HG03469 (cell line): ENCODE measurements at regions not wholly inside any gene's neighbourhood (a gene's known extent, or its start where the extent isn't known, plus 50 kb on each side); places are given as distances from the start of the nearest gene placed in this dataset.
"Not testable (repeated sequence)": the region's sequence is repeated elsewhere in the genome, so short reads cannot be mapped to it uniquely, and the experiment has no call there.

Source experiments
- ATAC-seq: cut with Tn5 transposase; IDR thresholded peaks from one replicate; pipeline ENCODE4 v1.9.1; 2021; ENCODE audit warnings: mild to moderate bottlenecking, moderate library complexity, moderate number of reproducible peaks; ENCODE audit not compliant: unreplicated experiment

DNA sequence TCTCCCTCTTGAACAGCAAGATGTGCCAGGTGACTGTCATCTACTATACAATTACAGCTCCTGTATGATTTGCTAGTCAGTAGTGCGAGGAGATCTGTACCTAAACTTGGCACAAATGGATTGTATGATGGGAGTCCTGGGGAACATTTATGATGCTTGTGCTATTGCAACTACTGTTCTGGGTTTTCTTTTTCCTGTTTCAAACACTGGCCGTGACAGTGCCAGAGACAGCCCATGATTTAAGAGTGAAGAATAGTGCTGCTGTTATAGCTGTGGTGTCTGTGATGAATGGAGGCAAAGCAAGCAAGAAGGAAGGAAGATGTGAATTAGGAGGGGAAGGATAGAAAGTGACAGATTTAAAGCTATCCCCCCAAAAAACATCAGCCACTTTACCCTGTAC is 1868.9 kb downstream of the PCDH7 start:
- no peak for ATAC-seq

DNA sequence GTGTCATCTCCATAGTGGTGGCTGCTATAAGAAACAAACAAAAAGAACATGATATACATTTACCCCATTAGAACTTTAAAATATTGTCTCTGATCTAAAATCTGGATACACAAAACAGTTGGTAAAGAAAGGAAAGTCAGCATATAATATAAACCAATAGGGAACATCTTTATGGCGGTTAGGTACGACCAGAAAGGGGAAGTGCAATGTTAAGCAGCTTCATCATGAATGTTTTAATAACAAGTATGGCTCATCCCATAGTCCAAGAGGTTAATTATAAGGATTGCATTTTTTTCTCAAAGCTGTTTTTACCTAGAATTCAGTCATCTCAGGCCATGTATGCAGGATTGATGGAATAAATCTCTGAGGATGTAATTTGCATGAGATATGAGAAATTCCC is 1869.7 kb downstream of the PCDH7 start:
- ATAC-seq: no peak

DNA sequence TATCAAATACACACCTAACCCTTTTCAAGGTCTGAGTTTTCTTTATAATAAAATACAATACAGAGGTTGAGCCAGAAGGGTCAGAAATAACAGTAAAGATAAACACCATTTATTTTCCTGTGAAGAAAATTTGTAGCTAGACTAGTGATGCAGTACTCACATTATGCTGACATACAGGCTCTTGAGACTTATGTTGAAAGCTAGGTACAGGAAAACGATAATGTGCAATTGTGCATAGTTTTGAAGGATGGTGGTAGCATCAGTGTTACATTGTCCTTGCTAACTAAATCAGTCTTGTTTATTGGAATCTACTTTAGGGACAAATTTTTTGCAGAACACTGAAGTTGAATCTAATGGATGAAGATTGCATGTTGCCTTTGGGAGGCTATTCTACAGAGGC is 1877.2 kb downstream of the PCDH7 start:
- no peak for ATAC-seq

DNA sequence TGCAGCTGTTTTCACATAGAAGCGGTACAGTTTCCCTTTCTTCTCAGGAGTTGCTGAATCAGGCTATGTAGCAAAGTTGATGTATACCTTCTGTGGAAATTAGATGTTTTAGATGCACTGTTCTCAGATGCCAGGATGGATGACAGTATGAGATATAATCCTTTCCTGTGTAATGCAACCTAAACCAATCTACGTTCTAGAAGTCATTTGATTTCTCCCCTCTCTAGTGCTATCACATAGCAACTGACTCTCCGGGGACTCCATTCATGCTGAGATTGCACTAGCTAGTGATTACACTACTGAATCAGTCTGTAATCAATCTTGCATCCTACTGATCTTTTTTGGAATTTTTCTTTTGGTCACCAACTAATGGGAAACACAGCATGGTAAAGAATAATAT is 1881.7 kb downstream of the PCDH7 start:
- ATAC-seq: no peak

DNA sequence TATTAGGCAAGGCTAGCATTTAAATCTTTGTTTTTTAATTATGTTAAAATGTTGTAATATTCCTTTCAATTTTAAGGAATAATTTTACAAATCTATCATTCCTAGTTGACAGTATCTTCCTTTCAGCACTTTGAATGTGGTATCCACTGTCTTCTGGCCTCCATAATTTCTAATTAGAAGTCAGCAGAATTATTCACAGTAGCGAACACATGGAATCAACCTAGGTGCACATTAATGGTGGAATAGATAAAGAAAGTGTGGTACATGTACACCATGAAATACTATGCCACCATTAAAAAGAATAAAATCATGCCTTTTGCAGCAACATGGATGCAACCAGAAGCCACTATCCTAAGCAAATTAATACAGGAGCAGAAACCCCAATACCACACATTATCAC is 1887.8 kb downstream of the PCDH7 start:
- no peak for ATAC-seq

DNA sequence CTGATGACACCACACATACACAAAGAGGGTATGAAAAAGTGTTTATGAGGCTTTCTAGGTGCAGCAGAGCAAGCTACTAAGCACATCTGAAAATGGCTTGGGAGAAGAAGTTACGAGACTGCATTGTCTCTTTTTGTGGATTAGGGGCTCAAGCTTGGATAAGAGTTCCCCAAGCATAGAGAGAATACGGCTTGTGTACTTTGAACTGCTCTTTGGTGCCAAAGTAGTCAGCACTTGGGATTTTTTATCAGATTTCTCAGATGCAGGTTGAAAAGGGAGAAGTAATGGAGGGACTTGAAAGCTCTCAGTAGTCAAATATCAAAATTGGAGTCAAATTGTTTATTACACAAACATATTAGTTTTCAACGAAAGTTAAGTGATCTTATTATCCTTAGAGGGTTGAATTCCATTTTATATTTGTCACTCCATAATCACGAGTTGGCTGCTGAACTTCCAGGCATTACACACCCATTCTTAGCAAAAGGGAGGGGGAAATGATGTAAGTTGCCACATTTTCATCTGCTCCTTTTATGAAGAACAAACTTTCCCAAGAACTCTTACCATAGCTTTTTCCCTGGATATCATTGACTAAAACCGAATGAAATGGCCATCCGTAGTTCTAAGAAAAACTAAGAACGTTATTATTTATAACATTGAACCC is 1904.9 kb downstream of the PCDH7 start:
- no peak for ATAC-seq

DNA sequence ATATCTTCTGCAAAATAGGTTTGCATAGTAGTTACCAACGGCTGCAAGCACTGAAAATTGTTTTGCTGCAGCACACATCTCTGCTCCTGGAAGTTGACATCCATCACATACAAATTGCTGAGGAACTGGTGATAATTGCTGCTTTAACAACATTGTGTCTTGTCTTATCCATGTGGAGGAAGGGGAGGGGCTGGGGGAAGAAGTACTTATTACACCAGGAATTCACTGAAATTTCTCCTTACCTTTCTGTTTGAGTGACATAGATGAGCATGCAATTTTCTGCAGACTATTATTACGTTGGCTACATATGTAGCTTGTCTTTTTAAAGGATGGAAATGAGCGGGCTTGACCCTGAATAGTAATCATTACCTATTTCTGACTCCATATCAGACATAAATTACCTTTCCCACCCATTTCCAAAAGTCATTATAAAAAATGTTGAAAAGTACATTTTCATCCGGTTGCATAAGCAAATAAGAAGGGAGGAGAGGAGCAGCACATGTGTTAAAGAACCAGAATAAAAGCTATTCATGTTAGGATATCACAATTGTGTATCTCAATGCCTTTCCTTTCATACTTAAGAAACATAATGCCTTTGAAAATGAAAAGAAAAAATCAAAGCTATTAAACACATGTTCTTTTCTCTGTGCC is 1905.6 kb downstream of the PCDH7 start:
- no peak for ATAC-seq

DNA sequence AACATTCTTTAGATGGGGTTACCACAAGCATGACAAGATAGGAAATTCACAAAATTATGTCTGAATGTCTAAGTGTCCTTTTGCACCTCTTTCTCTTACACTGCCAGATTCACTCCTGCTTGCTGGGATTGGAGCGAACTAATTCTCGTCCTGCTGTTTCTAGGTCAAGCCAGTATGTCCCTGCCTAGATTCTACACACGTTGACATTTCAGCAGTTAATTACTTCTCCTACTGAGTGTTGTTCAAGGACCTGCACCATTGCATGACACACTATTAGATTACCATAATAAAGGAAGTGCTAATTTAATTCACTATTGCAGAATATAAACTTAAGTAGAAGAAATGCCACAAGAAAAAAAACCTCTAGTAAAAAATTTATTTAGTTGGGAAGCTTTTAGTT is 1911.7 kb downstream of the PCDH7 start:
- no peak for ATAC-seq

DNA sequence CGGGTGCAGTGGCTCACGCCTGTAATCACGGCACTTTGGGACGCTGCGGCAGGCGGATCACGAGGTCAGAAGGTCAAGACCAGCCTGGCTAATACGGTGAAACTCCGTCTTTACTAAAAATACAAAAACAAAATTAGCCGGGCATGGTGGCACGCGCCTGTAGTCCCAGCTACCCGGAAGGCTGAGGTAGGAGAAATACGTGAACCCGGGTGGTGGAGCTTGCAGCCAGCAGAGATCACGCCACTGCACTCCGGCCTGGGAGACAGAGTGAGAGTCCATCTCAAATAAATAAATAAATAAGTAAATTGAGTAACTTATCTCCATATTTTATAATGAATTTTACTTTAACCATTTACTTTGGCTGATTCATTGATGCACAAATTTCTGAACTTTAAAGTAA is 1913.3 kb downstream of the PCDH7 start:
- no peak for ATAC-seq

DNA sequence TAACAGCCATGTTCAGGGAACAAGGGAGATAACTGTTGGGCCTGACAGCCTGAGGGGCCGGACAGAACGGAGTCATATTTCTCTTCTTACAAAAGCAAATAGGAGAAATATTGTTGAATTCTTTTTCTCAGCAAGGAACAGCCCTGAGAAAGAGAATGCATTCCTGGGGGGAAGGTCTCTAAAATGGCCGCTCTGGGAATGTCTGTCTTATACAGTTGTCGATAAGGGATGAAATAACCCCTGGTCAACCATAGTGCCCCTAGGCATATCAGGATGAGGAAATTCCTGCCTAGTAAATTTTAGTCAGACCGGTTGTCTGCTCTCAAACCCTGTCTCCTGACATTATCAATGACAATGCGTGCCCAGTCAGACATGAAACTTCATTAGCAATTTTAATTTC is 1925.5 kb downstream of the PCDH7 start:
- ATAC-seq: no peak

DNA sequence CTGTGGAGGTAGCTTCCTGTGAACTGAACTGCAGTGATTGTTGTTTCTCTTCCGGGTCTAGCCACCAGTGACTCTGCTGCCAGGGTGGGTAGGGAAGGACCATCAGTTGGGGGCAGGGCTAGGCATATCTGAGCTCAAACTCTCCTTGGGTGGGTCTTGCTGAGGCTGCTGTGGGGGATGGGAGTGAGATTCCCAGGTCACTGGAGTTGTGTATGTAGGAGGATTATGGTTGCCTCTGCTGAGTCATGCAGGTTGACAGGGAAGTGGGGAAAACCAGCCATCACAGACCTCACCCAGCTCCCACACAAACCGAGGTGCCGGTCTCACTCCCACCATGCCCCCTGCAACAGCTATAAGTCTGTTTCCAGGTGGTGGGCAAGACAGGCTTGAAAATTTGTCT is 1937.8 kb downstream of the PCDH7 start:
- no peak for ATAC-seq

DNA sequence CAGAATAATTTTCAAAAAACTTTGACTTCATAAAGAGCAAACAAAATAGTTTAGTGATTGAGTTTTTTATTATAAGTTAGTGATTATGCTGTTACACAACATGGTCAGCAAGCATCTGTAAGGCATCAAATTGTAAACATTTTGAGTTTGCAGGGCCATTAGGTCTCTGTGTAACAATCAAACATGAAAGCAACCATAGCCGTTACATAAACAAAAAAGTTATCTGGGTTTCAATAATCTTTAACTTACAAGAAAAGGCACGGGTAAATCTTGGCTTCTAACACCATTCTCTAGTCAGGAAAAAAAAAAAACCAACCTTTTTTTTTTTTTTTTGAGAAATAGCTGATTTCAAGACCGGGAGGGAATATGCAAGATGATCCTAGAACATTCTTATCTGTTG is 1941.1 kb downstream of the PCDH7 start:
- no peak for ATAC-seq

DNA sequence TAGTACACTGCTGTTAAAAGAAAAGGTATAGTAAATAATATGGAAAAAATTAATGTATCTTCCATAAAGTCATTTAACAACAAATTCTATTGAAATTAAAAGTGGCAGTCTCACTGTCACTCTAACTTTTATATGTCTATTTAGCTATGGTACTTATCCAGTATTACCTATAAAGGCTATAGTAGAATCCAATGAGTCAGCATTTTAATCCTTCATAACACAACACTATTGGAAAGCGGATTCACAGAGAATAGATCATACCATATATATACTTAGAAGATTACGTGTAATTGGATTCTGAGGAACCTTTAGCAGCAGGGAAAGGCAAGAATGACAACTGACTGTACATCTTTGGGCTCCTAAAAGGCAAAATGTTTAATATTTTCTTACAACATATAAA is 1942.6 kb downstream of the PCDH7 start:
- ATAC-seq: no peak

DNA sequence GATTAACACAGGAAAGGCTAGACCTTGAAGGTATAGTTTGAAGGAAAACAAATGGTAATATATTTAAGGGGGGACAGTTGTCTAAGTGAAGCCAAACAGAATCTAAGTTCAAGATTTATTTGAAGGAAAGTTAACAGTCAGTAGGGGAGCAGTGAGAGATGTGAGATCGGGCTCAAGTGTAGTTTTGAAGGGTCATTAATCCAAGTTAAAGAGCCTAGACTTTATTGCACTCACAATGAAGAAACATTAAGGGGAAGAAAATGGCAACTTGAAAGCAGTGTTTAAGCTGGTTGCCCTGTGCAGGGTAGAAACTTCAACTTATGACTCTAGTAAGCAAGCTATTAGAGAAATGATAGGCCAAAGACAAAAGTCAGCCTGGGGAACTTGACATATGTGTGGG is 1952.2 kb downstream of the PCDH7 start:
- ATAC-seq: no peak

DNA sequence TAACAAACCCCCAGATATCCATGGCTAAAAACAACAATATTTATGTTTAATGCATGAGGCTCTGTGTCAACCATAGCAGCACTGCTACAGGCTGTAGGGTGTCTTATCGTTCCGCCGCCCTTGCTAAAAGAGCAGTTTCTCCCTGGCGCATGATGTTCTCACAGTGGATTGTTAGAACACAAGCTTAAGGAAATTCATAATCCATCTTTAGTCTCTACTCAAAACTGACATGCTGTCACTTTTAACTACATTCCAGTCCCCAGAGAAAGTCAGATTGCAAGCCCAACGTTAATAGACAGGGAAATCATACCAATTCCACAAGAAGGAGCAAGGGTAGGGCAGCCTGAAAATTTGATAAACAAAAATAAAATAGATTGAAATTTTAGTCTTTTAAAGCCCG is 1960.8 kb downstream of the PCDH7 start:
- no peak for ATAC-seq

DNA sequence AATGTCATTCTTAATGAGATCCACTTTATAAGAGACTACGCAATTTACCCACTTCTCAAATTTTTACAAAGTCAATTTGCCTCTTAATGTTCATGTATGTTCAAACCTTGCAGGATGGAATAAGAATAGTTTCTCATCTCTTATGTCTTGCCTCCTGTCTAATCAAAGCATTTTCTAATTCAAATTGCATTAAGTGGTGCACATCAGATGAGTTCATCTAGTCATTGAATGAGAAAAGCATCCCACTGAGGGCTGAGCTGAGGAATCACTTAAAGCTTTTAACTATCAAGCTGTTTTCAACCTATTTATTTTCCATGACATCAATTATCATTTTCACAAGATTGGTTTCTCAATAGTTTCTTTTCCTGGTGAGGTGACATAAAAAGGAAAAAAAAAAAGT is 1964.0 kb downstream of the PCDH7 start:
- no peak for ATAC-seq

DNA sequence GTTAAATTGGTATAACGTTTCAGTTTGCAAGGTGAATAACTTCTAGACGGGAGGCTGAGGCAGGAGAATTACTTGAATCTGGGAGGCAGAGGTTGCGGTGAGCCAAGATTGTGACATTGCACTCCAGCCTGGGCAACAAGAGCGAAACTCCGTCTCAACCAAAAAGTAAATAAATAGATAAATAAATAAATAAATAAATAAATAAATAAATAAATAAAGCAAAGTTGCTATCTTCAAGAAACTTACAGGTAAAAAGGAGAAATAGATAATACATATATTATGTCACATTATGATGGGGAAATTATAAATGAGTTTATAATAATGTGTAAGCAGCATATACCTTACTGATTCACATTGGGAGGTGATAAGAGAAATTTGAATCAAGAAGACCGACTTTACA is 1966.0 kb downstream of the PCDH7 start:
- ATAC-seq: no peak

DNA sequence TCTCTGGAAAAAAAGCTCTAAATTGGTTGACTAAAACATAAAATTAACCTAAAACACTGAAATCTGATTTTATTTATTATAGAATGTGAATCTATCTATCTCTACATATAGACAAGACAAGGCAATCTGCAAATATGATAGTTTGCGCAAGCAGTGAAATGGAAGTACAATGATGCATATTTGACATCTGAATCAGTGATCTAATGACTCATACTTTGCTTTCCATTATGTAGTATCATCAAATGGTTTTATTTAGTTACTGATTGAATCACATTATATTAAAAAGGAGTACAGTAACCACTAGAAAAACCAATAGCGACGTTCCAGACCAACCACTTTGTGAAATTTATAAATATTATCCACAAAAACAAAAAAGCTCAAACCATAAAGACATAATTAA is 1969.3 kb downstream of the PCDH7 start:
- ATAC-seq: no peak

DNA sequence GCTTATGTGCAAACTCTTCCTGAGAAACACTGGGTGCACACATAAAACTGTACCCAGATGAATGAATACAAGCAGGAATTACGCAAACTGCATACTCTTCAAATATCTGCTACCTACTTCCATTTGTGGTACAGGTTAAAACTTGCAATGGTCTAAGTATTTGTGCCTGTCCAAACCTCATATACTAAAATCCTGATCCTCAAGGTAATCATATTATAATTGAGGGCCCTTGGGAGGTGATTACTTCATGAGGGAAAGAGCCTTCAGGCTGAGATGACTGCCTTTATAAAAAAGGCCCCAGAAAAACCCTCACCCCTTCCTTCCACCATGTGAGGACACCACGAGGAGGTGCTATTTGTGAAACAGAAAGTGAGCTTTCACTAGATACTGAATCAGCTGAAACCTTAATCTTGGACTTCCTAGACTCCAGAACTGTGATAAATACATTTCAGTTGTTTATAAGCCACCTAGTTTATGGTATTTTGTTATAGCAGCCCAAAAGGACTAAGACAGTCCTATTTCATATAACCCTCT is 1977.2 kb downstream of the PCDH7 start:
- no peak for ATAC-seq

DNA sequence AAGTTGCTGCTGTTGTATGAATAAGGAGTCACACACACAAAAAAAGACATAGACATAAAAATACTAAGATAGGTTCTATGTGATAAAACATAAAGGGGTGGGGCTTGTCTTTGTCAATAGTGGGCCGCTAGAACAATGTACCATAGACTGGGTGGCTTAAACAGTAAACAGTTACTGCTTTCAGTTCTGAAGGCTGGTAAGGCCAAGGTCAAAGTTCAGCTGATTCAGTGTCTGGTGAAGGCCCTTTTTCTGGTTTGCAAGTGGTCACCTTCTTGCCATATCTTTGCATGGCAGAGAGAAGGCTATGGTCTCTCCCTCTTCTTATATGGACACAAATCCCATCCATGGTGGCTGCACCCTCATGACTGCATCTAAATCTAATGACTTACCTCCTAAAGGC is 1980.7 kb downstream of the PCDH7 start:
- no peak for ATAC-seq

DNA sequence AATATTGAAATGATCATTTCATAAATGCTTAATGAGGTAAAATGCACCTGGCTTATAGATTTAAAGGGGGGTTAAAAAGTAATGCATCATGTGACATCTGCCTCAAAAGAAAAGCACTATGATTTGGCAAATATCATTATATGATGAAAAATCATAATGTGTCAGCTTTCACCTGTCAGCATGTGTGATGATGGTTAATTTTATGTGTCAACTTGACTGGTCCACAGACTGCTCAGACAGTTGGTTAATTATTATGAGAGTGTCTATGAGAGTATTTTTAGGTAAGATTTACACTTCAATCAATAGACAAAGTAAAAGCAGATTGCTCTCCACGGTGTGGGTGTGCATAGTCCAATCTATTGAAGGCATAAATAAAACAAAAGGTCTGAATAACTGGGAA is 1986.7 kb downstream of the PCDH7 start:
- no peak for ATAC-seq

DNA sequence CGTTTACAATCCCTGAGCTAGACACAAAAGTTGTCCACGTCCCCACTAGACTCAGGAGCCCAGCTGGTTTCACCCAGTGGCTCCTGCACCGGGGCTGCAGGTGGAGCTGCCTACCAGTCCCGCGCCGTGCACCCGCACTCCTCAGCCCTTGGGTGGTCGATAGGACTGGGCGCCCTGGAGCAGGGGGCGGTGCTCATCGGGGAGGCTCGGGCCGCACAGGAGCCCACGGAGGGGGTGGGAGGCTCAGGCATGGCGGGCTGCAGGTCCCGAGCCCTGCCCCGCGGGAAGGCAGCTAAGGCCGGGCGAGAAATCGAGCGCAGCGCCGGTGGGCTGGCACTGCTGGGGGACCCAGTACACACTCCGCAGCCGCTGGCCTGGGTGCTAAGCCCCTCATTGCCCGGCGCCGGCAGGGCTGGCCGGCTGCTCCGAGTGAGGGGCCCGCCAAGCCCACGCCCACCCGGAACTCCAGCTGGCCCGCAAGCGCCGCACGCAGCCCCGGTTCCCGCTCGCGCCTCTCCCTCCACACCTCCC is 1996.0 kb downstream of the PCDH7 start:
- ATAC-seq: not testable (repeated sequence)
